SKM-1 treated with dmso at 0.1 percent for 144 hours (cell line): ENCODE measurements at regions not wholly inside any gene's neighbourhood (a gene's known extent, or its start where the extent isn't known, plus 50 kb on each side); places are given as distances from the start of the nearest gene placed in this dataset.
"Not testable (repeated sequence)": the region's sequence is repeated elsewhere in the genome, so short reads cannot be mapped to it uniquely, and the experiment has no call there.

Experiments
- DNase-seq: peaks from one replicate; lab custom pipeline; 2025; ENCODE audit not compliant: unreplicated experiment; lab: John Stamatoyannopoulos, UW

GRCh38 chr2:106261871-106262321 is 67.8 kb upstream of the UXS1 start:
- DNase-seq: no peak

DNA sequence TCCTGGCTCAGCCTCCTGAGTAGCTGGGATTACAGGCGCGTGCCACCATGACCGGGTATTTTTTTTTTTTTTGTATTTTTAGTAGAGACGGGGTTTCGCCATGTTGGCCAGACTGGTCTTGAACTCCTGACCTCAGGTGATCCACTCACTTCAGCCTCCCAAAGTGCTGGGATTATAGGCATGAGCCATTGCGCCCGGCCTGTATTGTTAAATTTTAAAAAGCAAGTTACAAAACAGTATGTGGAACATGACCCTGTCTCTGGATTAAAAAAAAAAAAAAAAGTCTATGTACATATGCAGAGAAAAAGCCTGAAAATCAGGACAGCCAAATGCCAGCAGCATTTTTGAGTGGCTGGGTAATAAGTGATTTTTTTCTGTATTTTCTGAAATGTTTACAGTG is 64.8 kb upstream of the UXS1 start:
- not testable (repeated sequence) for DNase-seq

DNA sequence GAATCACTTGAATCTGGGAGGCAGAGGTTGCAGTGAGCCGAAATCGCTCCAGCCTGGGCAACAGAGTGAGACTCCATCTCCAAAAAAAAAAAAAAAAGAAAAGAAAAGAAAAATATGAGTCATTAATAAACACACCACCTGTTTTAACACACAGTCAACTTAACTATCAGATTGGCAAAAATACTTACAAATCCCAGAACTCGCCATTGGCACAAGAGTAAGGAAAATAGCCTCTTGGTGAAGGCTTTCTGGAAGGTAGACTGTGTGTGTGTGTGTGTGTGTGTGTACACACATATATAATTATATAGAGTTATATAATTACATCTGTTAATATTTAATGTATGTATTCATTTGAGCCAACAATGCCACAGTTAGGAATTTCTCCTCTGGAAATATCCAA is 63.7 kb upstream of the UXS1 start:
- DNase-seq: no peak

GRCh38 chr2:106257135-106257534 is 63.0 kb upstream of the UXS1 start:
- no peak for DNase-seq

- not testable (repeated sequence) for DNase-seq
These were observed 55.2 kb upstream of the UXS1 start for GRCh38 chr2:106249157-106249828.

DNA sequence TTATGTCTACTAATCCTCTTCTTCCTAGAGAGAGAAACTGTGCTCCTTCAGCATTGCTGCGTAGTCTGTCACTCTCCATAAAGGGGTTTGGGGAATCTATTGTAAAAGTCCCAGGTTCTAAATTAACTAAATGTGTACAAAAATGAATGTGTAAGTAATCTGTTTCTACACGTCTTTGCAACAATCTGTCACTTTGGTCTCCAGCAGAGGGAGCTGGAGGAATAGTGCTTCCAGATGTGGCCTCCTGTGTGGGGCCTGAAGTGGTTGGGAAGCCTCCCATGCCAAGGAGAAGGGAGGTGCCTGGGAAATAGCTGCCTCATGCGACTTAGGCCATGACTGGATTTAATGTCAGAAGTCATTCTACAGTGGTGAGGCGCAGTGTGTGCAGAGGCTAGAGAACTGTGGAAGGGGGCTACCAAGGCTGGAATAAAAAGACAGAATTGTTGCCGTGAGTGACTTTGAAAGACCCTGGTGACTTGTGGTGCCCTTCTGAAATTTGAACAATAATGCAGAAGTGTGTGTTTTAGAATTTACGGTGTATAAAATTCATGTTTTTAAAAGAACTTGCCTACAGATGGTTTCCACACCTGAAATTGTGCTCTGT is 54.5 kb upstream of the UXS1 start:
- DNase-seq: not testable (repeated sequence)
